Upper lobe of right lung (tissue), 1 donor: ENCODE measurements at regions not wholly inside any gene's neighbourhood (a gene's known extent, or its start where the extent isn't known, plus 50 kb on each side); places are given as distances from the start of the nearest gene placed in this dataset.

Source experiments
- ATAC-seq: fragments of 200-7000 bp; cut with Tn5 transposase; one replicate; pipeline ENCODE4 v1.9.1; 2020; ENCODE audit warnings: mild to moderate bottlenecking, moderate library complexity
- DNase-seq: peaks from one replicate; pipeline ENCODE4 v3.0.0-alpha.2; 2020
- H3K27ac ChIP-seq: fragments of 200-600 bp; one replicate; pipeline ENCODE4 v1.8.0; 2022
- H3K27me3 ChIP-seq: fragments of 200-600 bp; one replicate; pipeline ENCODE4 v1.8.0; 2022; ENCODE audit warnings: mild to moderate bottlenecking
- H3K36me3 ChIP-seq: fragments of 200-600 bp; one replicate; pipeline ENCODE4 v1.8.0; 2022
- H3K4me1 ChIP-seq: fragments of 200-600 bp; one replicate; pipeline ENCODE4 v1.8.0; 2022
- H3K4me3 ChIP-seq: fragments of 200-600 bp; one replicate; pipeline ENCODE4 v1.8.0; 2022; ENCODE audit warnings: mild to moderate bottlenecking
- H3K9me3 ChIP-seq: fragments of 200-600 bp; one replicate; pipeline ENCODE4 v1.8.0; 2022
- intact Hi-C: fragments of 100-400 bp; cut with DNase I; formaldehyde crosslinking; loops from one replicate; pipeline ENCODE4 v1.11.0; 2022
- TF ChIP-seq, protein P1 (sequence below): fragments of 200-600 bp; IDR thresholded peaks from one replicate; pipeline ENCODE4 v1.8.0; 2022; ENCODE audit warnings: antibody characterized with exemption
- donor health status: DM: no; HTN: yes; CAD: no; lungs with severe emphysema.

DNA sequence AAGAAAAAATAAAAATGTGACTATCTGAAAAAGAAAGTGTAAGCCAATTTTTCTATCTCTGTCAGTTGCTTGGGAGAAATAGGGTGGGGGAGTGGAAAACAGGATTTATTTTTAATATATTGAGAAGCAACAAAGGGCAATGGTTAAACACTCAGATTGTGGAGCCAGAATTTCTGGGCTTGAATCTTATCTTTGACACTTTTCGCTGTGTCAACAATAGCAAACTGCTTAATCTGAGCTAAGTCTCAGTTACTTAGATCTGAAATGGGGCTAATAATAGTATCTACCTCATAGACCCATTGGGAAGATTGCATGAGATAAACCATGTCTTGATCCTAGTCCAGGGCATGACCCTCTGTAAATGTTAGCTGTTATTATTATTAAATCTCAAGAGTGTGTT lies 468.1 kb downstream of the ADGRL2 start:
- Histone ChIP-seq H3K9me3 (no peaks in the 10 kb centered on the region), H3K27ac (no peak overlapping the region), H3K4me1 (no peaks in the 10 kb centered on the region), H3K4me3 (no peak overlapping the region), H3K36me3 (no peaks in the 10 kb centered on the region), H3K27me3 (no peaks in the 10 kb centered on the region)
- TF ChIP-seq, protein P1, sequence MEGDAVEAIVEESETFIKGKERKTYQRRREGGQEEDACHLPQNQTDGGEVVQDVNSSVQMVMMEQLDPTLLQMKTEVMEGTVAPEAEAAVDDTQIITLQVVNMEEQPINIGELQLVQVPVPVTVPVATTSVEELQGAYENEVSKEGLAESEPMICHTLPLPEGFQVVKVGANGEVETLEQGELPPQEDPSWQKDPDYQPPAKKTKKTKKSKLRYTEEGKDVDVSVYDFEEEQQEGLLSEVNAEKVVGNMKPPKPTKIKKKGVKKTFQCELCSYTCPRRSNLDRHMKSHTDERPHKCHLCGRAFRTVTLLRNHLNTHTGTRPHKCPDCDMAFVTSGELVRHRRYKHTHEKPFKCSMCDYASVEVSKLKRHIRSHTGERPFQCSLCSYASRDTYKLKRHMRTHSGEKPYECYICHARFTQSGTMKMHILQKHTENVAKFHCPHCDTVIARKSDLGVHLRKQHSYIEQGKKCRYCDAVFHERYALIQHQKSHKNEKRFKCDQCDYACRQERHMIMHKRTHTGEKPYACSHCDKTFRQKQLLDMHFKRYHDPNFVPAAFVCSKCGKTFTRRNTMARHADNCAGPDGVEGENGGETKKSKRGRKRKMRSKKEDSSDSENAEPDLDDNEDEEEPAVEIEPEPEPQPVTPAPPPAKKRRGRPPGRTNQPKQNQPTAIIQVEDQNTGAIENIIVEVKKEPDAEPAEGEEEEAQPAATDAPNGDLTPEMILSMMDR, result no peak
- intact Hi-C loops, result no loop called here
- DNase-seq (no peak), ATAC-seq (no peak)

DNA sequence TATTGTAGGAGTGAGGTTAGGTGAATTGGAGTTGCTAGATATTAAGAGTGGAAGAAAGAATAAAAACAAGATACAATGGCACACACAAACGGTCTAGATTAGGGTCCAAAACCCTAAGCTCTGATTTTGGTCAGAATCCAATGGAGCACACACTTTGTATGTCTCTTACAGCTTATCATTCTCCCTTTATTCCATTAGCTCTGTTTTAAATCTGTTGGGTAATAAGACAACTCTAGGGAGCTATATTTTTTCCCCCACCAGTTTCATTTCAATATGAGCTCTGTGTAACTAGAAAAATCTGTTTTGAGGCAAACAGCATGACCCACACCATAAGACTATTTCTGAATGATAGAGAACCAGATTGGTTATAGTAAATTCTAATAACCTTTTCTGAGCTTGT lies 465.6 kb downstream of the ADGRL2 start:
- no peak for DNase-seq
- no peak for ATAC-seq
- H3K36me3 ChIP-seq, result no peaks in the 10 kb centered on the region
- intact Hi-C loops, result no loop called here
- no peaks in the 10 kb centered on the region for H3K27me3 ChIP-seq
- no peaks in the 10 kb centered on the region for H3K4me1 ChIP-seq
- TF ChIP-seq, protein P1, result no peak
- no peaks in the 10 kb centered on the region for H3K9me3 ChIP-seq
- H3K4me3 ChIP-seq, result no peak overlapping the region
- no peak overlapping the region for H3K27ac ChIP-seq

- Histone ChIP-seq H3K4me1 (no peaks in the 10 kb centered on the region), H3K4me3 (no peak overlapping the region), H3K36me3 (no peaks in the 10 kb centered on the region), H3K27me3 (no peaks in the 10 kb centered on the region), H3K27ac (no peak overlapping the region), H3K9me3 (no peaks in the 10 kb centered on the region)
- DNase-seq (no peak), ATAC-seq (no peak)
- intact Hi-C loops, result no loop called here
- TF ChIP-seq, protein P1, result no peak
Measured at GRCh38 chr1:82265436-82265835, 464.7 kb downstream of the ADGRL2 start.

GRCh38 chr1:82264802-82265201 lies 464.1 kb downstream of the ADGRL2 start:
- no peaks in the 10 kb centered on the region for H3K36me3 ChIP-seq
- no peak for ATAC-seq
- intact Hi-C loops, result no loop called here
- H3K27me3 ChIP-seq, result no peaks in the 10 kb centered on the region
- TF ChIP-seq, protein P1, result no peak
- no peak for DNase-seq
- no peaks in the 10 kb centered on the region for H3K4me1 ChIP-seq
- H3K27ac ChIP-seq, result no peak overlapping the region
- H3K4me3 ChIP-seq, result no peak overlapping the region
- H3K9me3 ChIP-seq, result no peaks in the 10 kb centered on the region

GRCh38 chr1:82263396-82263795 lies 462.7 kb downstream of the ADGRL2 start:
- no peak for ATAC-seq
- TF ChIP-seq, protein P1, result no peak
- H3K4me1 ChIP-seq, result no peaks in the 10 kb centered on the region
- DNase-seq, result no peak
- H3K27me3 ChIP-seq, result no peaks in the 10 kb centered on the region
- H3K4me3 ChIP-seq, result no peak overlapping the region
- intact Hi-C loops, result no loop called here
- no peak overlapping the region for H3K27ac ChIP-seq
- H3K36me3 ChIP-seq, result no peaks in the 10 kb centered on the region
- H3K9me3 ChIP-seq, result no peaks in the 10 kb centered on the region

DNA sequence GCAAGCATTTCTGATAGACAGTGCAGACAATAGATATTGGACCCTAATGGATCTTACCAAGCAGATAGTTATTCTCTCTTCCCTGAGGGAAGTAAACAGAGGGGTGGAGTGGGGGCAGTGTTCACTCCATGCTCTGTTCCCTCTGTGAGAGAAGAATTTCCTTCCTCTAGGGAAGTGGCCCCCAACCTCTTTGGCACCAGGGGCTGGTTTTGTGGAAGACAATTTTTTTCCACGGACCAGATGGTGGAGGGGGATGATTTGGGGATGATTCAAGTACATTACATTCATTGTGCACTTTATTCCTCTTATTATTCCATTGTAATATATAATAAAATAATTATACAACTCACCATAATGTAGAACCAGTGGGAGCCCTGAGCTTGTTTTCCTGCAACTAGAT lies 459.9 kb downstream of the ADGRL2 start:
- Histone ChIP-seq H3K4me1 (no peaks in the 10 kb centered on the region), H3K4me3 (no peak overlapping the region), H3K27ac (no peak overlapping the region), H3K27me3 (no peaks in the 10 kb centered on the region), H3K9me3 (no peaks in the 10 kb centered on the region), H3K36me3 (no peaks in the 10 kb centered on the region)
- DNase-seq (no peak), ATAC-seq (no peak)
- TF ChIP-seq, protein P1, result no peak
- intact Hi-C loops, result no loop called here
